Fibroblast of skin of abdomen (primary cell): ENCODE measurements at regions not wholly inside any gene's neighbourhood (a gene's known extent, or its start where the extent isn't known, plus 50 kb on each side); places are given as distances from the start of the nearest gene placed in this dataset.
"Not testable (repeated sequence)": the region's sequence is repeated elsewhere in the genome, so short reads cannot be mapped to it uniquely, and the experiment has no call there.

ENCODE experiments used
- DNase-seq: peaks from one replicate; pipeline ENCODE4 v3.0.0-alpha.2; 2013

DNA sequence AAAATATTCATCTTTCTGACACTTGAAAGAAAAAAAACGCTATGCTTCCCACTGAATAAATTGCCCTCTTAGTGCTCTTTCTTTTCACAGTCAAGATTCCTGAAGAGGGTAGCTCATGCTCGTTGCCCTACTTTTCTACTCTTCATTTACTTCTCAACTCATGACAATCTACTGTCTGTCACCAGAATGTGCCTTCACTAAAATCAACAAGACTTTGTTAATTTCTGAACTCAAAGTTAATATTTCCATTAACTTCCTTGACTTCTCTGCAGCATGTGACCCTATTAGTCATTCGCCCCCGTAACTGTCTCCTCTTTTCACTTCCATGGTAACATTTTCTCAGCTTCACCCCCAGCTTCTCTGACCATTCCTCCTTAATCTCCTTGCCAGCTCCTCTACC lies 98.9 kb upstream of the MAPRE2 start:
- no peak for DNase-seq

DNA sequence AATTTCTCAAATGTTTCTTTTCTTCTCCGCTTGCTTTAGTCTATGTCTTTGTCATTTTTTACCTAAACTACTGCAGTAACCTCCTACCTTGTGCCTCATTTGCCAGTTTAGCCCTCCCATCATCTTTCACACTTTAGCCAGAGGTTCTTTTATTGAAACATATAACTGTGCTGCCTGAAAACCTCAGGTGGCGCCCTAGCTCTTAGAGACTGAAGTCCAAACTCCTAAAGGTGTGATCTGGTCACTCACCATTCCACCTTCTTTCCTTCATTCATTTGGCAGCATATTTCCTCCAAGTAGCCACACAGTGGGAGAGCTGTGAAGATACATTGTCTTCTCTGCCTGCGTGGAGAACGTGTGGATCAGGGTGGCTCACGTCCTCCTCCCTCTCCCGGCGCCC lies 98.2 kb upstream of the MAPRE2 start:
- no peak for DNase-seq

- no peak for DNase-seq
Observed at GRCh38 chr18:34943587-34943986, 97.6 kb upstream of the MAPRE2 start.

DNA sequence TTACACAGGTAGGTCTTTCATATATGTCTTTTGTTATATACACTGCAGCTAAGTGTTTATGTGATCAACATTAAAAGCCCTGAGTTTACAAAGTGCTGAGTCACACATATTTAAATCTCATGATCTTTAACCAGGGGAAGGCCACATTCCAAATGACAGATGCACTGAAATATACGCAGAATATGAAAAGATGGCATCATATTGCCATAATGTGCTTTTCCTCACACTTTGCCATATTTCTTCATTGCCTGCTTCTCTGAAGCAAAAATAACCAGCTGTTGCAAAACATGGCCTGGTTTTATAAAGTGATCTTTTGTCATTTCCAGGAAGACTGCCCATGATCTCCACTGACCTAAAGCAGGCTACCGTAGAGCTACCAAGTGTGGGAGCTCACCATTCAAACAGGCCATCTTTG lies 93.5 kb upstream of the MAPRE2 start:
- DNase-seq, result peak; percentile 31

DNA sequence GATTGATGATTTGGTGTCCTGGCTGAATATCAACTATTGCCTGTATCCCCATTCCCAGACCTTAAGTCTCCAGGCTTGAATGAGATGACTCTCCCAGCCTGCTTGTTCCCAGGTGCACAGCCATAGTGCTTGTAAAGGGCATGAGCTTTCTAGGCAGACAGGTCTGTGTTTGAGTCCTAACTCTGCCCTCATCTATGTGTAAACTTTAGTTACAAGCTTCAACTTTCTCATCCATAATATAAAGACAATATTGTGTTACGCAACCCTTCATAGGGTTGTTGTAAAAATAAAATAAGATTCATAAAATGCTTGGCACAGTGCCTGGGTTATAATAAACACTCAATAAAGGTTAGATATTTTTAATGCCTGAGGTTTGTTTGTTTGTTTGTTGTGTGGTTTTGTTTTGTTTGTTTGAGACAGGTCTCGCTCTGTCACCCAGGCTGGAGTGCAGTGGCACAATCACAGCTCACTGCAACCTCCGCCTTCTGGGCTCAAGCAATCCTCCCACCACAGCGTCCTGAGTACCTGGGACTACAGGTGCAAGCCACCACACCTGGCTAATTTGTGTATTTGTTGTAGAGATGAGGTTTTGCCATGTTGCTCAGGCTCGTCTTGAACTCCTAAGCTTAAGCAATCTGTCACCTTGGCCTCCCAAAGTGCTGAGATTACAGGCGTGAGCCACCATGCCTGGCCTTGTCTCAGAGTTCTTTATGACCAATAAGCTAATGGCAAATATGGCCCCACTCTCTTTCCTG lies 89.4 kb upstream of the MAPRE2 start:
- no peak for DNase-seq

- no peak for DNase-seq
Observed at GRCh38 chr18:34953212-34953611, 88.0 kb upstream of the MAPRE2 start.

- DNase-seq, result not testable (repeated sequence)
Observed at GRCh38 chr18:34955494-34955893, 85.7 kb upstream of the MAPRE2 start.

GRCh38 chr18:34956663-34957062 lies 84.5 kb upstream of the MAPRE2 start:
- peak; percentile 8 for DNase-seq

- DNase-seq, result peak; percentile 19
Observed at GRCh38 chr18:34957119-34957863, 83.9 kb upstream of the MAPRE2 start.

DNA sequence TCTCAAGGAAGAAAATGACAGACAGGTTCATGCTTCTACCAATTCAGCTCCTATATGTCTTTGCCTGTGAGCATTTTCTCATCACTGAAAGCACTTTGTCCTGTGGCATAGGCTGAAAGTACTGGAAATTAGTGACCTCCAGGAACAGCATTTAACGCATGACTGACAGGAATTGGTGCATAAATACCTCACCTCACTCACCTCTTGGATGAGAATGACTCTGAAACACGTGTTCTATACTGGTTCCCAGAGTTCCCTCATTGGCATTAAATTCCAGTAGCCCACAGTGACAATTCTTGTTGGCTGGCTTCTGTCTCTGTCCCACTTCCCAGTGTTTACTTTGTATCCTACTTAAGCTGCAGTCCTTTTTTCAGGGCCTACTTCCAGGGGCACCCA lies 83.4 kb upstream of the MAPRE2 start:
- DNase-seq, result no peak

- no peak for DNase-seq
Observed at GRCh38 chr18:34959211-34959829, 81.9 kb upstream of the MAPRE2 start.

GRCh38 chr18:34959989-34960388 lies 81.2 kb upstream of the MAPRE2 start:
- no peak for DNase-seq

DNA sequence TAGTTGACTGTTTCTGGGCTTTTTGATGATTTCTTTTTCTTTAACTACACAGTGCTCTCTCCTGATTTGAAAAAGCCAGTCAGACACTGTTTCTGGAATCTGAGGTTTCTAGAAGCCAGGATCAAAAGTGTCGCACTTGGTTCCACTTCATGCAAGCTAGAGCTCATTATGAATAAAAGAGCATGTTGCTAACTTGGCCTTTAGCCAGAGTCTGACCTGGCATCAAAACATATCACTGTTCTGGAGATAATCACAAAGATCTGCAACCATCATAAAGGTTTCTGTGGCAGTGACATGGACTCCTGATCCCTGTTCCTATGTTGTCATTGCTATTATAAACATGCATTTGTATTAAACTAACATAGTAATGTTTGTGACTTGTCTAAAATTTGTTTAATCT lies 76.1 kb upstream of the MAPRE2 start:
- DNase-seq, result no peak

DNA sequence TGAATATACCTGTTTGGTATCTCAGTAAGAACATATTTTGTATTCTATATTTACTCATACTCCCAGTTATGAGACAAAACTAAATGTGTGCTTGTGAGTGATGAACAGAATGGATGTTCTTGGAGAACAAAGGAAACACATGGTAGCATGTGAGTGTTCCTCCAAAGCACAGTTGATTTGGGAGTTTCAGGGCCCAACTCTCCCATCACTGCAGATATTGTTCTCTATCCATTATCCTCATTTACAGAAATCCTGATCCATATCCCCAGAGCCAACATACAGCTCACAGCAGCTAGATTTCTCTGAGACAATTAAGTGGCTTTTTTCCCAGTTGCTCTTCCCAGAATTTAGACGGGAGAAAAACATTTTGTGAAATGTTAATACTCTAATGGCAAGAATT lies 75.6 kb upstream of the MAPRE2 start:
- no peak for DNase-seq

GRCh38 chr18:34970106-34970505 lies 71.1 kb upstream of the MAPRE2 start:
- peak; percentile 34 for DNase-seq

DNA sequence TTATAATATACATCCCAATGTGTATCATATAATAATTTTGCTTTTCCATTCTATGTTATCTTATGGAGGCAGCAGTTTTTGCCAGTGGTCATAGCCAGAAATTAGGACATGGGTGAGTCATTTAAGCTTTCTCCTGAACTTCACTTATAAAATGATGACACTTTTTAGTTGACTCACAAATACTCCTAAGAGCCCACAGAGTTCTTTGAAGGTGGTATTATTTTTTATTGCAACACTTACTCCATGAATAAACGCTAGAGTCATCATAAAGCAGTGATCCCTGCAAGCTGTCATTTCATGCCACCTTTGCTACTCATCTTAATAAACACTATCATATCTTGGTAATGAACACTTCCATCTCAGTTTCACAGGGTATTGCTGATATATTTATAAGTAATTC lies 69.9 kb upstream of the MAPRE2 start:
- peak; percentile 30 for DNase-seq

- no peak for DNase-seq
Observed at GRCh38 chr18:34972765-34973414, 68.3 kb upstream of the MAPRE2 start.

- DNase-seq, result no peak
Observed at GRCh38 chr18:34976123-34976522, 65.1 kb upstream of the MAPRE2 start.

DNA sequence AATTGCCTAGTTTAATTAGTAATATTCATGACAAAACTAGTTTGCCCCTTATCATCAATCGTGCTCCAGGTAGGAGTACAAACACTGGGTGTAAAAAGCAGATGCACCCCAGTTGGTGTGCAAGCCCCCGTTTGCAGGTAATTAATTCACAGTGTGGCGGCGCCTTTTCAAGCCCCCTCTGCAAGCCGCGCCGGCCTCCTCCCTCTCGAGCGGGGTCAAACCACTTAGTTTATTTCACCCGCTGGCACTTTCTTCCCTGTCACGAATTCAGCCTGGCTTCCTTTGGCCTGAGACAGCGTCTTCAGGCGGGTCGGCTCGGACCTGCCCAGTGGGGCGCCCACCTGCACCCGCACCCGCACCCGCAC lies 64.7 kb upstream of the MAPRE2 start:
- no peak for DNase-seq

DNA sequence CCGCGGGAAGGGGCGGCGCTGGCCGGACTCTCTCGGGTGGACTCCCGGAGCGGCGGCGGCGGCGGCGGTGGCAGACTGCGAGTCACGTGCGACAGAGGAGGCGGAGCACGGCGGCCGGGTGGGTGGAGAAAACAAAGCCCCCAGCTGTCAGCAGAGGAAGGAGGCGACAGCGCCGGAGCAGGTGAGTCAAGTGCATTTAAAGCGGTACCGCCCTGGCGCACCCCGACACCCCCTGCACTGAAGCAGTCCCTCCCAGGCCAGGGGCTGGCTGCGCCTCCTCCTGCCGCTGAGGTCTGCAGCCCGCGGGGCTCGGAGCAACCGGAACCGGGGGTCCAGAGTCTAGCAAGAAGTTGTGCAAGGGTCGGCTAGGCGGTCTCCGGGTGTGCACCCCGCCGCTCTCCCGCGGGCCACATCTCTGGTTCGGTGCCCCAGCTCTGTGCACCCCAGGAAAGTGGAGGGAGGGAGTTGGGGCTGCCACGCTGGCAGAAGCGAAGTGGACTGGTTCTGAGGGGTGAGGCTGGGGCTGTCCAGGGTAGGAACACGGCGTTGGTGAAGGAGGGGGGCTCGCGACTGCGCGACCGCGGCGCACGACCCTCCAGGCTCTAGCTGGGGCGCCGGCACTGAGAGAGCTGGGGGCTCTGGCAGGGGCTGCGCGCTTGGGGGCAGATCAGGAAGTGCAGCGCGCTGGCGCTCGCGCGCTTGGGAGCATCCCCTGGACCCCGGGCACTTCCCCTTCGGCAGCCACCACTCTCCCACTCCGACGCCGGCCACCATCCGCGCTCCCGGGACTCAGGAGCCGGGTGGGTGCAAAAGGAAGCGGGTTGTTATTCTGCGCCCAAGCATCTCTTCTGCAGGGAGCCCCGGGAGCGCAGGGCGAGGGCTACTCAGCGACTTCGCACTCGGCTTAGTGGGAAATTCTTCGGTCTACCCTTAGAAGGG lies 64.0 kb upstream of the MAPRE2 start:
- peak; percentile 11 for DNase-seq

GRCh38 chr18:34977838-34978532 lies 63.2 kb upstream of the MAPRE2 start:
- DNase-seq, result no peak

GRCh38 chr18:34978533-34978893 lies 62.7 kb upstream of the MAPRE2 start:
- DNase-seq, result no peak
